ENCODE measurements at regions not wholly inside any gene's neighbourhood (a gene's known extent, or its start where the extent isn't known, plus 50 kb on each side); places are given as distances from the start of the nearest gene placed in this dataset.
"Not testable (repeated sequence)": the region's sequence is repeated elsewhere in the genome, so short reads cannot be mapped to it uniquely, and the experiment has no call there.

GRCh38 chr20:7758406-7758805 is 181.9 kb downstream of the HAO1 start:
- no peak for DNase-seq (ENCODE audit: low read depth in 2 of 3, low spot score in 2 of 3)

- no peak for DNase-seq (ENCODE audit: low read depth in 2 of 3, low spot score in 2 of 3)
These were observed 179.8 kb downstream of the HAO1 start for GRCh38 chr20:7760247-7761031.

- DNase-seq (ENCODE audit: low read depth in 2 of 3, low spot score in 2 of 3) = no peak
These were observed 175.0 kb downstream of the HAO1 start for GRCh38 chr20:7765221-7765620.

- no peak for DNase-seq (ENCODE audit: low read depth in 2 of 3, low spot score in 2 of 3)
These were observed 170.2 kb downstream of the HAO1 start for GRCh38 chr20:7770046-7770445.

DNA sequence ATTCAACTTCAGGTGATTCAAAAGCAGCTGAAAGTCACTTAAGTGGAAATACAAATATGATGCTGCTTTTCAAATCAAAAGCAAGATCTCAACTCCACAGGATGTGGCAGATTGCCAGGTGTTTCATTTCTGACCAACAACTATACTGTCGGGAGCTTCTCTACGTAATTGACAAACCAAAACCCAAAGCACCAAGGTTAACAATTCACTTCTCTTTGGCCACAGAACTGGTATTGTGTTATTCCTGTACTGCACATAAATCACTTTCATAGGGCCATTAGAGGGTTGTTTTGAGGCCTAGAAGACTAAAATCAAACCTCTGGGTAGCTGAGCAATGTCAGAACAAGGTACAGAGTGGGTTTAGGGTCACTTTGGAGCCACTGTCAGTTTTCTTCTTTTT is 169.7 kb downstream of the HAO1 start:
- DNase-seq (ENCODE audit: low read depth in 2 of 3, low spot score in 2 of 3) = no peak

DNA sequence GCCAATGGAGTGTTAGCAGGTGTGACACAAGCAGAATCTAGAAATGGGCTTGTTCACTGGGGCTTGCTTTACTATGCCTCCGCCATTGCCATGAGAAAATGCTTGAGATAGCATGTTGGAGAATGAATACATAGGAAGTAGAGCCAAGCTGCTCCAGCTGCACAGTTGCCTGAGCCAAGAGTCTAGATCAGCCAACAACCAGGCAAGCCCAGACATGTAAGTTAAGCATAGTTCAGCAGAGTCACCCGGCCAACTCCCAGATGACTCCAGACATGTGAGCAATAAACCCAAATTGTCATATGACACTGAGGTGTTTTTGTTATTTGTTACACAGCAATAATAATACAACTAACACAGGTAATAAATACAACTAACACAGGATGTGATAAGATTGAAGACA is 167.9 kb downstream of the HAO1 start:
- no peak for DNase-seq (ENCODE audit: low read depth in 2 of 3, low spot score in 2 of 3)

DNA sequence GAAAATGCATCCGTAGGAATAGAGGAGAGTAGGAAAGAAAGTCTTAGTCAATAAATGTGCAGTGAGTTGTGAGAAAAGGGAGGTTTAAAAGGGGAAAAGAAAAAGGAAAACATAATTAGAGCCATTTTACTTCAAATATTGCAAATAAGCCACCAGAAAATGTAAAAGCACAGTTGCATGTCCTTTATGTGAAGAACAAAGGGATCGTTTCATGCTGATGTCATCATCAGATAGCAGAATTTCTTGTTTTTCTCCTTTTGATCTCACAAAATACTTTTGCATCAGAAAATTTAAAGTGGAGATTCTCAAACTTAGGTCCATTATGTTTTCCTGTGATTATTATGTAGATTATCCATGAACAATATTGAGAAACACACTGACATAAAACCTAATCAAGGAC is 166.7 kb downstream of the HAO1 start:
- DNase-seq (ENCODE audit: low read depth in 2 of 3, low spot score in 2 of 3) = no peak

- no peak for DNase-seq (ENCODE audit: low read depth in 2 of 3, low spot score in 2 of 3)
These were observed 165.2 kb downstream of the HAO1 start for GRCh38 chr20:7775072-7775471.

GRCh38 chr20:7776148-7776547 is 164.1 kb downstream of the HAO1 start:
- no peak for DNase-seq (ENCODE audit: low read depth in 2 of 3, low spot score in 2 of 3)

GRCh38 chr20:7790189-7790588 is 150.1 kb downstream of the HAO1 start:
- DNase-seq (ENCODE audit: low read depth in 2 of 3, low spot score in 2 of 3) = no peak

- no peak for DNase-seq (ENCODE audit: low read depth in 2 of 3, low spot score in 2 of 3)
These were observed 147.9 kb downstream of the HAO1 start for GRCh38 chr20:7792150-7792869.

DNA sequence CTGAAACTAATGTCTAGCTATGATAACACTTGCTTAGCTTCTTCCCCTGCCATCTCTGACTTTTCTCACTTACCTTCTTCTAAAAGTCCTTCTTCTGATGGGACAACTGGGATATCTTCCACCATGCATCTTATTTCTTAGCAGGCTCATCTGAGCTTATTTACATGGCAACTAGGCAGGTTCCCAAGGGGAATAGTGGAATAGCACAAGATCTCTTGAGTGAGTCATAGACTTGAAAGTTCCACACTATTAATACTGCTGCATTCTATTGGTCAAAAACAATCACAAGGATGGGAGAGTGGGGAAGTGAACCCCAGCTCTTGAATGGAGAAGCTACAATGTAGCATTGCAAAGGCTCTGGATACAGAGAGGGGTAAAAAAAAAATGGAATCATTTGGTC is 142.1 kb downstream of the HAO1 start:
- DNase-seq (ENCODE audit: low read depth in 2 of 3, low spot score in 2 of 3) = no peak

DNA sequence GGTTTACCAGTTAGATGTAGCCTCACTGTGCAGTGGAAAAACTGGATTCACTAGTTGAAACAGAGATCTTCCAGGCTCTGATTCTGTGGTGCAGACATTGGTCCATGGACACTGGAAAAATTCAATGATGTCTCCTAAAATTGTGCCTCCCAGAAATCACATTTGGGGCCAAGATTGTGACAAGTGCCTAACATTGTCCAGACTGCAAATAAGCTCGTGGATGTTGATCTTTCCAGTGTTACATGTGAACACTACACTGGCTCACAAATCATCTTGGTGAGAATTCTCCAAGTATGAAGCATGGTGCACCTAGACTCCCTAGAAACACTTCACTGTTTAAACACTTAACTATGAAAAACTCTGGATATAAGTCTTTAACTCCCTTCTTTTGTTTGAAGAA is 140.4 kb downstream of the HAO1 start:
- no peak for DNase-seq (ENCODE audit: low read depth in 2 of 3, low spot score in 2 of 3)

DNA sequence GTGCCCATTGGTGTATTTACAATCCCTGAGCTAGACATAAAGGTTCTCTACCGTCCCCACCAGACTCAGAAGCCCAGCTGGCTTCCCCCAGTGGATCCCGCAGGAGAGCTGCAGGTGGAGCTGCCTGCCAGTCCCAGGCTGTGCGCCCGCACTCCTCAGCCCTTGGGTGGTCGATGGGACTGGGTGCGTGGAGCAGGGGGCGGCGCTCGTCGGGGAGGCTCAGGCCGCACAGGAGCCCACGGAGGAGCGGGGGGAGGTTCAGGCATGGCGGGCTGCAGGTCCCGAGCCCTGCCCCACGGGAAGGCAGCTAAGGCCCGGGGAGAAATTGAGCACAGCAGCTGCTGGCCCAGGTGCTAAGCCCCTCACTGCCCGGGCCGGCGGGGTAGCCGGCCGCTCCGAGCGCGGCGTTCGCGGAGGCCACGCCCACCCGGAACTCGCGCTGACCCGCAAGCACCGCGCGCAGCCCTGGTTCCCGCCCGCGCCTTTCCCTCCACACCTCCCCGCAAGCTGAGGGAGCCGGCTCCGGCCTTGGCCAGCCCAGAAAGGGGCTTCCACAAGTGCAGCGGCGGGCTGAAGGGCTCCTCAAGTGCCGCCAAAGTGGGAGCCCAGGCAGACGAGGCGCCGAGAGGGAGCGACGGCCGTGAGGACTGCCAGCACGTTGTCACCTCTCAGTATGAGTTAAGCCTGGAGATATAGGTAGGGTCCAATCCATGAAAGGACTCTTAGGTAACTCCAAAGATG is 136.7 kb downstream of the HAO1 start:
- DNase-seq (ENCODE audit: low read depth in 2 of 3, low spot score in 2 of 3) = not testable (repeated sequence)

- DNase-seq (ENCODE audit: low read depth in 2 of 3, low spot score in 2 of 3) = no peak
These were observed 133.4 kb downstream of the HAO1 start for GRCh38 chr20:7806831-7807230.

GRCh38 chr20:7817286-7817685 is 123.0 kb downstream of the HAO1 start:
- no peak for DNase-seq (ENCODE audit: low read depth in 2 of 3, low spot score in 2 of 3)

DNA sequence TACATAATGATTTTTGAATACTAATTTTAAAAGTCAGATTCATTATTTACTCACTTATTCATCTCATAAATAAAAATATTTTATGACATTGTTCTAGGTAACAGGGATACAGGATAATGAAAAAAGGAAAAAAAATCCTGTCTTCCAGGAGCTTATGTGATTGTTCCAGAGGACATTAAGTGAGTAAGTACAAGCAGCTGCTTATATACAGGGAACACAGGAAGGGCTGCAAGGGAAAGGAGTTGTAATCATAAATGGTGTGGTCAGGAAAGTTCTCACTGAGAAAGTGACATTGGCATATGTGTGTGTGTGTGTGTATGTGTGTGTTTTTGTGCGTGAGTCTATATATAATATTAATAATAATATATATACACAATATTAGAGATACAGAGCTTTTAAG is 121.8 kb downstream of the HAO1 start:
- DNase-seq (ENCODE audit: low read depth in 2 of 3, low spot score in 2 of 3) = no peak

GRCh38 chr20:7820897-7821296 is 119.4 kb downstream of the HAO1 start:
- DNase-seq (ENCODE audit: low read depth in 2 of 3, low spot score in 2 of 3) = no peak

DNA sequence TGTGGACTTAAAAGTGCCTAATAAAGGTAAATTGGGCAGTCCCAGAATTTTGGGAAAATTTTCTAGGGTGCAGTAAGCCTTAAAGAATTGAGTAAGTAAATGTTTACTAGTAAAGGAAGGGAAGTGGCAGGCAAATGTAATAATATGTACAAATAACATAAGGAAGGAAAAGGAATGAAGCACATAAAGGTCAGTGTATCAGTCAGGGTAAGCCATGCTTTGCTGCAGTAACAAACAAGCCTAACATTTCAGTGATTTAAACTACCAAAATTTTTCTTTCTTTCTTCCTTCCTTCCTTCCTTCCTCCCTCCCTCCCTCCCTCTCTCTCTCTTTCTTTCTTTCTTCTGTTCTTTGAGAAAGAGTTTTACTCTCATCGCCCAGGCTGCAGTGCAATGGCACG is 117.5 kb downstream of the HAO1 start:
- DNase-seq (ENCODE audit: low read depth in 2 of 3, low spot score in 2 of 3) = no peak

DNA sequence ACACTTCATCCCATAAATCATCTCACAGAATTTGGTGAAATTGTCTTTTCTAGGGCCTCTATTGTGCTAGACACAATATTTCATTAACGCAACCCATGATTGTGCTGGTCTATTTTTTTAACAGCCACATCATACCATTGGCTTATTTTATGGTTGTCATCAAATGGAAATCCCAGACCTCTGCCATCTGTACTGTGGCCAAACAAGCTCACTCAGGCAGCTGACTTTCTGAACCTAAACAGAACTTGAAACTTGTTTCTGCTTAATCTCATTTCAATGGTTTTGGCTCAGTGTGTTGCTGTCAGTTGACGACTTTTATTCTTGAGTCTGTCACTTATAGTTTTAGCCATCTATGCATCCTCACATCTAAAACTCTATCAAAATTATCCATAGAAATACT is 111.8 kb downstream of the HAO1 start:
- DNase-seq (ENCODE audit: low read depth in 2 of 3, low spot score in 2 of 3) = no peak

- no peak for DNase-seq (ENCODE audit: low read depth in 2 of 3, low spot score in 2 of 3)
These were observed 111.2 kb downstream of the HAO1 start for GRCh38 chr20:7829031-7829430.

- DNase-seq (ENCODE audit: low read depth in 2 of 3, low spot score in 2 of 3) = no peak
These were observed 110.5 kb downstream of the HAO1 start for GRCh38 chr20:7829776-7830175.
